Esophagus muscularis mucosa (tissue), 4 donors: ENCODE measurements at regions not wholly inside any gene's neighbourhood (a gene's known extent, or its start where the extent isn't known, plus 50 kb on each side); places are given as distances from the start of the nearest gene placed in this dataset.

Experiments used
- DNase-seq: peaks from one replicate; pipeline ENCODE4 v3.0.0-alpha.2; 2017; ENCODE audit errors: extremely low spot score
- H3K27ac ChIP-seq, 4 donors: fragments of 200-600 bp; sonication (generic); replicated peaks in 1 of 4; 1 replicate in 3 of 4; 2 replicates in 1 of 4; pipeline ENCODE4 v1.5.1; 2016 to 2019; ENCODE audit warnings: mild to moderate bottlenecking in 1 of 4
- H3K27me3 ChIP-seq, 4 donors: fragments of 200-600 bp; sonication (generic); one replicate each; pipeline versions ENCODE4 v1.5.1 to v1.6.0; 2016 to 2019
- H3K36me3 ChIP-seq, 4 donors: fragments of 200-600 bp; sonication (generic); one replicate each; pipeline ENCODE4 v1.5.1; 2016 to 2019
- H3K4me1 ChIP-seq, 4 donors: fragments of 200-600 bp; sonication (generic); one replicate each; pipeline ENCODE4 v1.5.1; 2016 to 2019
- H3K4me3 ChIP-seq, 4 donors: fragments of 200-600 bp; sonication (generic); 1 replicate in 2 of 4; 2 replicates in 2 of 4; pipeline ENCODE4 v1.5.1; 2016 to 2019; ENCODE audit warnings: mild to moderate bottlenecking in 4 of 4, moderate library complexity in 1 of 4
- H3K9me3 ChIP-seq, 4 donors: fragments of 200-600 bp; sonication (generic); 1 replicate in 3 of 4; 2 replicates in 1 of 4; pipeline ENCODE4 v1.5.1; 2016 to 2019
- EP300 ChIP-seq: sonication (generic); formaldehyde crosslinking; IDR thresholded peaks from one replicate; pipeline ENCODE4 v1.6.1; 2017; ENCODE audit warnings: antibody characterized with exemption
- POLR2A ChIP-seq: fragments of 450-650 bp; IDR thresholded peaks from one replicate; pipeline ENCODE4 v1.6.1; 2017; ENCODE audit warnings: antibody characterized with exemption, moderate library complexity, mild to moderate bottlenecking, low read depth
- POLR2AphosphoS5 ChIP-seq, 2 donors: sonication (generic); formaldehyde crosslinking; IDR thresholded peaks; one replicate each; pipeline ENCODE4 v1.6.1; 2017; ENCODE audit warnings: antibody characterized with exemption in 2 of 2
- WGBS: methylation state at CpG from one replicate; pipeline ENCODE4 v1.1.5; 2018; 5-methylcytosine and 5-hydroxymethylcytosine counted together
- intact Hi-C: fragments of 100-400 bp; cut with DNase I; formaldehyde crosslinking; loops from one replicate; pipeline ENCODE4 v1.15.1; 2023
- TF ChIP-seq, protein P1 (sequence below), 3 experiments: fragments of 200-600 bp in 2 of 3; fragments of 450-650 bp in 1 of 3; sonication (generic) in 2 of 3; IDR thresholded peaks; one replicate each; pipeline ENCODE4 v1.5.1; 2017 to 2019; ENCODE audit warnings: antibody characterized with exemption in 3 of 3, mild to moderate bottlenecking in 2 of 3, moderate library complexity in 1 of 3

DNA sequence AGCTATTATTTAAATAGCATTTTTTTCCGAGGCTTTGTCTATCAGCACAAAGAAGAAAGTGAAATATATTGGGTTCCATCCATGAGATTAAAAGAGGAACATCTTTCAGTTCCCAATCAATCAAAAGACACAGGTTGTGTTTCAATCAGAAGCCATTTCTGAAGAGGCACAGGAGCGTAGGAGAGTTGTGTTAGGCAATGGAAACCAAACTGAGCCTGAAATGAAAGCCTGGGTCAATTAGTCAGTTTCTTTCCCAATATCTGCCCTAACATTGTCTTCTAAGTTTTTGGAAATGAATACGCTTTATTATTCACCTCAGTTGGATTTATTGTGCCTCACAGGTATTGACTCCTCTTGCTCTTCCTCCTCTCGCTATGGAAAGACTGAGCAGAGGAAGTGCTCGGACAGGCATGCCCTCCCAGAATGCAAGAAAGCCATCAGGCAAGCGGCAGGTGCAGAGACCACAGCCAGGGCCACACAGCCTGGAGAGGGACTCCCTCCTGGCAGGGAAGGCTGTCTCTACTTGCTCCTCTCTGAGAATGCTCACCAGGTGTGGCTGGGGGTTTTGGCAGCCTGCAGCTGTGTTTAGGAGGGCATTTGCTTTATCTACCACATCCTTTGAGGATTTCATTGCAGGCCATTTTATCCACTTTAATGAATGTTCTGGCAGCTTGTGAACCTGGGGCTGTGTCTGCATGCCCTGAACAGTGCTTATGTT lies 100.8 kb upstream of the NEDD9 start:
- no peak for TF ChIP-seq POLR2AphosphoS5 (IDR thresholded peaks at IDR 0.05)
- no peak overlapping the region for H3K27ac ChIP-seq
- 80% methylated on average over 6 of the region's 6 CpGs for WGBS
- H3K4me3 ChIP-seq, result no peak overlapping the region
- no peaks in the 10 kb centered on the region for H3K27me3 ChIP-seq
- no peaks in the 10 kb centered on the region for H3K36me3 ChIP-seq
- H3K9me3 ChIP-seq, result no peaks in the 10 kb centered on the region
- no peak for DNase-seq
- intact Hi-C loops, result no loop called here
- H3K4me1 ChIP-seq, result peaks cover 0 to 11% (median 3%) of the 10 kb centered on the region in 4 donors

DNA sequence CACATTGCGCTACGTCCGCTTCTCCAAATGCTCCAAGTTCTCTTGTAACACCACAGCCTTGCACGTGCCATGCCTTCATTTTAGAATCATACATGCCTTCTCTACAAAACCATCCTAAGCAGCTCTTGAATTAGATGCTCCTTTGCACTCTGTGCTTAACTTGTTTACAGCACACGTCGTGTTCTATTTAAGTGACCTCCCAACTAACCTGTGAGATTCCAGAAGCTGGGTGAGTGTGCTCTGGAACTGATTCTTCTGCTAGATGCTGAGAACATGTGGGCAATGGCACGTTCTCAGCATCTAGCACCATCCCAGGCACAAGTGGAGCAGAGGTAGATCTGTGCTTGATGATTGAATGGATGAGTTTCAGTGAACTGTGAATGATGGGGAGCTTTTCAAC lies 100.0 kb upstream of the NEDD9 start:
- Histone ChIP-seq H3K4me3 (no peak overlapping the region), H3K9me3 (no peaks in the 10 kb centered on the region), H3K36me3 (no peaks in the 10 kb centered on the region), H3K4me1 (peaks cover 0 to 11% (median 3%) of the 10 kb centered on the region in 4 donors), H3K27ac (no peak overlapping the region), H3K27me3 (no peaks in the 10 kb centered on the region)
- 83% methylated on average over 7 of the region's 7 CpGs for WGBS
- no peak for DNase-seq
- TF ChIP-seq, protein P1, sequence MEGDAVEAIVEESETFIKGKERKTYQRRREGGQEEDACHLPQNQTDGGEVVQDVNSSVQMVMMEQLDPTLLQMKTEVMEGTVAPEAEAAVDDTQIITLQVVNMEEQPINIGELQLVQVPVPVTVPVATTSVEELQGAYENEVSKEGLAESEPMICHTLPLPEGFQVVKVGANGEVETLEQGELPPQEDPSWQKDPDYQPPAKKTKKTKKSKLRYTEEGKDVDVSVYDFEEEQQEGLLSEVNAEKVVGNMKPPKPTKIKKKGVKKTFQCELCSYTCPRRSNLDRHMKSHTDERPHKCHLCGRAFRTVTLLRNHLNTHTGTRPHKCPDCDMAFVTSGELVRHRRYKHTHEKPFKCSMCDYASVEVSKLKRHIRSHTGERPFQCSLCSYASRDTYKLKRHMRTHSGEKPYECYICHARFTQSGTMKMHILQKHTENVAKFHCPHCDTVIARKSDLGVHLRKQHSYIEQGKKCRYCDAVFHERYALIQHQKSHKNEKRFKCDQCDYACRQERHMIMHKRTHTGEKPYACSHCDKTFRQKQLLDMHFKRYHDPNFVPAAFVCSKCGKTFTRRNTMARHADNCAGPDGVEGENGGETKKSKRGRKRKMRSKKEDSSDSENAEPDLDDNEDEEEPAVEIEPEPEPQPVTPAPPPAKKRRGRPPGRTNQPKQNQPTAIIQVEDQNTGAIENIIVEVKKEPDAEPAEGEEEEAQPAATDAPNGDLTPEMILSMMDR (IDR thresholded peaks at IDR 0.05), result no peak
- TF ChIP-seq POLR2AphosphoS5 (IDR thresholded peaks at IDR 0.05) (no peak), EP300 (no peak), POLR2A (no peak)
- intact Hi-C loops, result no loop called here

DNA sequence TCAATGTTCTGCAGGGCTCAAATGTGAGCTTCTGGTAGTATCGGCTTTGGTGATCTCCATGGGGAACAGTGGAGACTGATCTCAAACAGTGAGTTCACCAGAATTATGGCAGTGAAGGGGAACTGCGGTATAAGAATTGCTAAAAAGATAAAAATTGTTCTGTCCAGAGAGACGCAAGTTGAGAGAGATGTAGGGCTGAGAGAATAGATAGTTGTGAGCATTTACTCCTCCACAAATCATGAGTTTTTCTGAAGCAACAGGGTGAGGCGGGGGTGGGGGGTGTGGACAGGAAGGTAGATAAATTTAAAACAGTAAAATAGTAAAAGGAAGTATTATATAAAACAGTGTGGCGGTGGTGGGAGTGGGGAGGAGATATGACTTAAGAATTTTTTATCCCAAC lies 98.6 kb upstream of the NEDD9 start:
- no peak for DNase-seq
- H3K27ac ChIP-seq, result no peak overlapping the region
- H3K4me1 ChIP-seq, result peaks cover 0 to 11% (median 3%) of the 10 kb centered on the region in 4 donors
- no peaks in the 10 kb centered on the region for H3K36me3 ChIP-seq
- WGBS, result 79% methylated on average over 5 of the region's 5 CpGs
- no peak overlapping the region for H3K4me3 ChIP-seq
- no peaks in the 10 kb centered on the region for H3K9me3 ChIP-seq
- TF ChIP-seq POLR2A (no peak), POLR2AphosphoS5 (IDR thresholded peaks at IDR 0.05) (no peak), EP300 (no peak)
- TF ChIP-seq, protein P1 (IDR thresholded peaks at IDR 0.05), result no peak
- H3K27me3 ChIP-seq, result no peaks in the 10 kb centered on the region
- intact Hi-C loops, result no loop called here

DNA sequence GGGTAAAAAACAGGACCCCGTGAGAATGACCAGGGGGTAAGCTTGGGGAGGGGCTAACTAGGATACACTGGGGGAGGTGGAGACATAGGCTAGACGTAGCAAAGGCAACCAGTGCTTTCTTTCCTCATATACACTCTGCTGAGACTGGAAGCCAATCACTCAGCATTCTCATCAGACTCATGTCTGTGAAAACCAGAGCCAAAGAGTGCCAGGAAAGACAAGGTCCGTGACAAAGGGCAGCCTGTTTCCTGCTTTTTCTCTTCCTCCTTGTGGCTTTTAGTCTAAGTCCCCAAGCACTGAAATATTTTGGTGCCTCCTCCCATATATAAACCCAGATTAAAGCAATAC lies 97.9 kb upstream of the NEDD9 start:
- Histone ChIP-seq H3K4me1 (peaks cover 0 to 11% (median 3%) of the 10 kb centered on the region in 4 donors), H3K27ac (no peak overlapping the region), H3K9me3 (no peaks in the 10 kb centered on the region), H3K4me3 (no peak overlapping the region), H3K36me3 (no peaks in the 10 kb centered on the region), H3K27me3 (no peaks in the 10 kb centered on the region)
- WGBS, result 69% methylated on average over 3 of the region's 3 CpGs
- intact Hi-C loops, result no loop called here
- TF ChIP-seq EP300 (no peak), POLR2AphosphoS5 (IDR thresholded peaks at IDR 0.05) (peak in 1 of 2 donors; percentile 16)
- no peak for DNase-seq

DNA sequence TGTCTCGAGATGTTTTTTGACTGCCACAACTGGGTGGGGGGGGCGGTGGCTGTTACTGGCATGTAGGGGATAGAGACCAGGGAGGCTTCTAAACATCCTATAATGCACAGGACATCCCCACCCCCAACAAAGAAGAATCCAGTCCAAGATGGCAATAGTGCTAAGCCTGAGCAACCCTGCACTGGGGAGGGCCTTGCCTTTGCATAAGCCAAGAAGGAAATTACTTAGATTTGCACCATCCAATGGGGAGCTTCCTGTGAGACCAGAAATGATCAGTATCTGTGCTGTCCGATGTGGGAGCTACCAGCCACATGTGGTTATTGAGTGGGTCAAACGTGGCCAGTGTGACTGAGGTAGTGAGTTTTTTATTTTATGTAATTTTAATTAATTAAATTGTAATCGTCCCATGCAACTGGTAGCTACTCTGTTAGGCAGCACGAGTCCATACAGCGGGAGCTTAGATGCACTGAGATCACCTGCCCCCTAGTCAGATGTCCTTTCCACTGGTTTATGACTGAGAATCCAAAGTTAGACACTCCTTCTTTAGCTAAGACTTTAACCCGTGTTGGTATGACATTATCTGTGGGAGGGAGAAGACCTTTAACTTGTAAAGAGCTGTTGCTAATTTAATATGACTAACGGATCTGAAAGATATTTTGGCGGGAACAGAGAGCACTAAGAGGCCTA lies 97.4 kb upstream of the NEDD9 start:
- WGBS, result 90% methylated on average over 10 of the region's 10 CpGs
- no peak overlapping the region for H3K4me3 ChIP-seq
- no peaks in the 10 kb centered on the region for H3K9me3 ChIP-seq
- H3K27ac ChIP-seq, result no peak overlapping the region
- intact Hi-C loops, result no loop called here
- TF ChIP-seq POLR2AphosphoS5 (IDR thresholded peaks at IDR 0.05), result no peak
- TF ChIP-seq, protein P1 (IDR thresholded peaks at IDR 0.05), result no peak
- no peak for TF ChIP-seq POLR2A
- TF ChIP-seq EP300, result no peak
- no peaks in the 10 kb centered on the region for H3K36me3 ChIP-seq
- H3K27me3 ChIP-seq, result no peaks in the 10 kb centered on the region
- DNase-seq, result no peak
- H3K4me1 ChIP-seq, result peaks cover 0 to 11% (median 3%) of the 10 kb centered on the region in 4 donors
